Fibroblast of villous mesenchyme (primary cell): ENCODE measurements at regions not wholly inside any gene's neighbourhood (a gene's known extent, or its start where the extent isn't known, plus 50 kb on each side); places are given as distances from the start of the nearest gene placed in this dataset.

Experiments used
- DNase-seq: peaks from one replicate; pipeline ENCODE4 v3.0.0-alpha.2; 2010; ENCODE audit warnings: low read depth
- H3K4me3 ChIP-seq: 2 replicates; pipeline ENCODE4 v1.5.1; 2011; ENCODE audit warnings: low read depth, mild to moderate bottlenecking, low read length
- TF ChIP-seq, protein P1 (sequence below): IDR thresholded peaks from 2 replicates; pipeline ENCODE4 v1.5.1; 2012; ENCODE audit warnings: low read depth, mild to moderate bottlenecking, low read length; ENCODE audit not compliant: insufficient read depth

DNA sequence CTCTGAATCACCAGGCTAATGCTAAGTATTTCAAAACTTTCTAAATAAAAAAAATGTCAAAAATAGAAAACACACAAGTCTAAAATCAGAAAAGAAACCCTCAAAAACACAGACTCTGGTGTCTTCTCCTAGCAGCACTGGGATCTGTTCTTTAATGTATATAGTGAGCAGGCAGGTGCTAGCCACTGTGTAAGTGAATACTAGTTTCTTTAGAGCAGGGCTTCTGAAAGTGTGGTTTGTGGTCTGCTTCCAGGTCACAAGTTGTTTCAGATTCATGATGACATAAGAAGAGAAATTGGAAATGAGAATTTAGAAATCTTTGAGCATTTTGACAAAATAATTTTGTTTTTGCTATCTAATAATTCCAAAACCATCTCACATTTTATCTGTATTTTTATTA, 763.1 kb downstream of the USP25 start:
- DNase-seq, result no peak
- TF ChIP-seq, protein P1, sequence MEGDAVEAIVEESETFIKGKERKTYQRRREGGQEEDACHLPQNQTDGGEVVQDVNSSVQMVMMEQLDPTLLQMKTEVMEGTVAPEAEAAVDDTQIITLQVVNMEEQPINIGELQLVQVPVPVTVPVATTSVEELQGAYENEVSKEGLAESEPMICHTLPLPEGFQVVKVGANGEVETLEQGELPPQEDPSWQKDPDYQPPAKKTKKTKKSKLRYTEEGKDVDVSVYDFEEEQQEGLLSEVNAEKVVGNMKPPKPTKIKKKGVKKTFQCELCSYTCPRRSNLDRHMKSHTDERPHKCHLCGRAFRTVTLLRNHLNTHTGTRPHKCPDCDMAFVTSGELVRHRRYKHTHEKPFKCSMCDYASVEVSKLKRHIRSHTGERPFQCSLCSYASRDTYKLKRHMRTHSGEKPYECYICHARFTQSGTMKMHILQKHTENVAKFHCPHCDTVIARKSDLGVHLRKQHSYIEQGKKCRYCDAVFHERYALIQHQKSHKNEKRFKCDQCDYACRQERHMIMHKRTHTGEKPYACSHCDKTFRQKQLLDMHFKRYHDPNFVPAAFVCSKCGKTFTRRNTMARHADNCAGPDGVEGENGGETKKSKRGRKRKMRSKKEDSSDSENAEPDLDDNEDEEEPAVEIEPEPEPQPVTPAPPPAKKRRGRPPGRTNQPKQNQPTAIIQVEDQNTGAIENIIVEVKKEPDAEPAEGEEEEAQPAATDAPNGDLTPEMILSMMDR, result no peak
- H3K4me3 ChIP-seq, result no peak overlapping the region

DNA sequence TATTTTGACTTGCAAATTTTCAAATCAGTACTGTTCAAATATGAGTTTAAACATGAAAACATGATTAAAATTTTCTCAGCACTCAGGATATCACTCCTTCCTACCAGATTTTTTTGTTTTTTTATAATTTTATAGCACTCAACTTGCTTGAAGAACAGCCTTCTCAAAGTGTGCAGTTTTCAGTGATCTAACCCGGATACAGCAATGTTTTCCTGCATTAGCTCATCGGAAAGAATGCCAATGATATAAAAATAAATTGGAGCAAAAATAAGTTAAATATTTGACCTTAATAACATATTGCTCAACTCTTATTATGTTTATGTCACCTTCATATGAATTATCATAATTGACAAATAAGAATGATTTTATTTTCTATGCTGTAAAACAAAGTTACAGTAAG, 766.8 kb downstream of the USP25 start:
- no peak for DNase-seq
- TF ChIP-seq, protein P1, result no peak
- H3K4me3 ChIP-seq, result no peak overlapping the region

DNA sequence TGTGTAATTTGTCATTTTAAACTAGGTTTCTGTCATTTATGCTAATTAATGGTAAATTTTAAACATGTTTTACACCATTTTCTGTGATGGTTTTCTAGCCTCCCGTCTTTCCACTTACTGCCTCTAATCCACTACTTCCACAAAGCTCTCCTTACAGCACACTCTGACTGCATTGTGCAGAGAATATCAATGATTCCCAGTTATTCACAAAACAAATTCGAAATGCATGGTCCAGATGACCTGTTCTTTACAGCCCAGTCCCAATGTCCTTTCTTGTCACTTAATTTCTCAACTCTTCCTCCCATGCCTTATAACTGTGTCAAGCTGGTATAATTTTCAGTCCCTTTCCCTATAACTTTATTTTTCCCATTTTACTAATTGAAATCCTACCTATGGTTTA, 770.5 kb downstream of the USP25 start:
- no peak overlapping the region for H3K4me3 ChIP-seq
- TF ChIP-seq, protein P1, result no peak

DNA sequence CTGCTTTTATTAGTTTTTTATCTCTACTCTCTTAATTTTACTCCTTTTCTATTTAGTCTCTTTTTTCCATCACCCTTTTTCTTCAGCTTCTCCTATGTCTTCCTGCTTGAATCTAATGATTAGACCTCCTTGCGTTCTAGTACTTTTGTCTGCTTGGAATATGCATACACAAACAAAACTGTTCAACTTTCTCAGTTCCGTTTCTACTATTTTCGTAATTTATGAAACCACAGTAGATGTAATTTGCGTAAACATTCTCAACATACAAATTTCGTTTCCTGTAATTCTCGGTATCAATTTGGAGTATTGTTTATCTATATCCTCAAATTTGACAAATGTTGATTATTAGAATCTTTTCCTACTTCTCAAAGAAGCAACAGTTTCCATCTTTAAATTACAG, 772.5 kb downstream of the USP25 start:
- no peak overlapping the region for H3K4me3 ChIP-seq
- no peak for DNase-seq

More for the DNA sequence above, 770.5 kb downstream of the USP25 start:
- DNase-seq, result no peak

DNA sequence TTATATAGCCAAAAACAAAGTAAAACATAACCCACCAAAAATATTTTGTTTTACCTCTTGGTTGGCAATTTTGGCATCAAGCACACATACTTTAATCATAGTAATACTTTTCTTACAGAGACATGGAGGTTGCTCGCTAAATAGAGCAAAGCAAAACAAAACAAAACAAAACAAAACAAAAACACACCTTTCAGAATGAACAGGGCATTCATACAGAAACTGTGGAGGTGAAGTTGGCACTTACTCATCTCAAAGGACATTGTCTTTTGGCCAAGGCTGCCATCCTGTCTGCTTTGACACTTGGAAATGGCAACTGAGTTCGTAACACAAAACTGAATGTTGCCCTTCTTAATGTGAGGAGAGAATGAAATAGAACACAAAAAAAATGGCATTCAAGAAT, 773.1 kb downstream of the USP25 start:
- TF ChIP-seq, protein P1, result no peak
- H3K4me3 ChIP-seq, result no peak overlapping the region
- no peak for DNase-seq

More for the DNA sequence above, 772.5 kb downstream of the USP25 start:
- TF ChIP-seq, protein P1, result no peak

DNA sequence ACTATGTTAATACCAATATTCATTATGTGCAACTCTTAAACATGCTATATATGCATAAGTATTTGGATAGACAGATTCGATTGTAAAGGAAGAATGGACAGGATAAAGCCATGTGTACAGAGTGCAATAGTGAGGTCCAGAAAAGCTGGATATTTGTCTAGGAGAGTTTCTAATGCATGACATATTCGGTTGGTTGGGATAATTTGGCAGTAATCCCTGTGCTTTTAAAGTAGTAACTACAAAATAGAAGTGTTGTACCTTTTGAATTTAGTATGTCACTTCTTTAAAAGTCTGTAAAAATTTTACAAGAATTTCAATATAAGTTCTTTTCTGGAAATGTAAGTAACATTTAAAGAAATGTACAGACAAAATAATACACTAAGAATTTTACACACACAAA, 774.5 kb downstream of the USP25 start:
- DNase-seq, result no peak

DNA sequence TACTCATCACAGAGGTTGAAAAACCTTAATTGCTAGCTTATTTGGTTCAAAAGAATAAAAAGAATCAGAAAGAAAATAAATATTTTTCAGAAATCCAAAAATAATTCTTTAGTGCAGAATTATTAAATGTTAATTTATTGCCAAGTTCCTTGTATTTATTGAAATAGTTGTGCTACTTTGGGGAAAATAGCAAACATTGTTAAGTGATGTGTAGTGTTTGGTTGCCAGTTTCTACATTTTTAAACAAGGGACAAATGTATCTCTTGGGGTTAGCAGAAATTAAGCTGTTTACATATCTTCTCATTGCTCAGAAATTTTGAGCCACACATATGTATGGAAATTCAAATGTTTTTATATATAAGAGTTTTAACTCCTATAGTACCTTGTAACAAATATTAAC, 775.0 kb downstream of the USP25 start:
- no peak overlapping the region for H3K4me3 ChIP-seq
- TF ChIP-seq, protein P1, result no peak
- no peak for DNase-seq

More for the DNA sequence above, 774.5 kb downstream of the USP25 start:
- H3K4me3 ChIP-seq, result no peak overlapping the region
- TF ChIP-seq, protein P1, result no peak
